Endothelial cell of umbilical vein (primary cell): ENCODE measurements at regions not wholly inside any gene's neighbourhood (a gene's known extent, or its start where the extent isn't known, plus 50 kb on each side); places are given as distances from the start of the nearest gene placed in this dataset.

Experiments used
- BruUV-seq: library from RNA; stranded (reverse); fragments of 400-500 nt; replicated peaks from 2 replicates; lab custom pipeline; 2021; lab: Mats Ljungman, UMichigan
- CTCF ChIA-PET: fragments of 300-600, 350-600 bp; sonication (Branson Sonifier 250); formaldehyde crosslinking; loops from one replicate; lab custom pipeline; 2021; ENCODE audit warnings: antibody characterized with exemption, inconsistent platforms; lab: Charles Lee
- POLR2A ChIA-PET: fragments of 300-600, 350-600 bp; sonication (Branson Sonifier 250); formaldehyde crosslinking; loops from one replicate; lab custom pipeline; 2021; ENCODE audit warnings: antibody characterized with exemption, inconsistent platforms; lab: Charles Lee
- DNase-seq: peaks from one replicate; pipeline ENCODE4 v3.0.0-alpha.2; 2011; ENCODE audit warnings: low read depth, low spot score
- FAIRE-seq: peaks from 2 replicates; lab custom pipeline; 2011; peaks lifted over from hg19 to GRCh38; lab: Jason Lieb, UNC
- H2AFZ ChIP-seq: 2 replicates; pipeline ENCODE4 v1.6.0; 2012; ENCODE audit warnings: low read depth, low read length, control low read depth, inconsistent platforms
- H3K27ac ChIP-seq: 2 replicates; pipeline ENCODE4 v1.5.1; 2011; ENCODE audit warnings: low read depth, mild to moderate bottlenecking, control low read depth, low read length, moderate library complexity; ENCODE audit not compliant: insufficient read depth
- H3K27me3 ChIP-seq, 2 experiments: 2 replicates each; pipeline versions ENCODE4 v1.6.0 to v1.6.1; 2011; ENCODE audit warnings: low read length in 2 of 2, mixed read lengths in 1 of 2; ENCODE audit not compliant: control insufficient read depth in 2 of 2, insufficient read depth in 2 of 2
- H3K36me3 ChIP-seq, 2 experiments: 2 replicates in 1 of 2; 3 replicates in 1 of 2; pipeline ENCODE4 v1.5.1; 2011; ENCODE audit warnings: low read length in 2 of 2, mild to moderate bottlenecking in 1 of 2, moderate library complexity in 1 of 2; ENCODE audit not compliant: control insufficient read depth in 2 of 2, insufficient read depth in 2 of 2; ENCODE audit errors: extremely low read depth in 1 of 2
- H3K4me1 ChIP-seq: 3 replicates; pipeline ENCODE4 v1.5.1; 2011; ENCODE audit warnings: mild to moderate bottlenecking, low read length; ENCODE audit not compliant: control insufficient read depth, insufficient read depth; ENCODE audit errors: extremely low read depth
- H3K4me2 ChIP-seq: 2 replicates; pipeline ENCODE4 v1.6.1; 2011; ENCODE audit warnings: low read length, control low read depth, mixed read lengths; ENCODE audit not compliant: insufficient read depth
- H3K4me3 ChIP-seq, 3 experiments: fragments of 200-600 bp in 1 of 3; sonication (generic), shearing (Covaris generic) in 1 of 3; replicated peaks in 1 of 3; 2 replicates each; pipeline ENCODE4 v1.5.1; 2011 to 2016; ENCODE audit warnings: control low read depth in 3 of 3, low read length in 3 of 3, mild to moderate bottlenecking in 2 of 3, inconsistent platforms in 1 of 3, low read depth in 1 of 3, moderate library complexity in 1 of 3; ENCODE audit not compliant: insufficient read depth in 1 of 3
- H3K79me2 ChIP-seq: 2 replicates; pipeline ENCODE4 v1.6.0; 2012; ENCODE audit warnings: low read length, inconsistent platforms; ENCODE audit not compliant: control insufficient read depth, insufficient read depth
- H3K9ac ChIP-seq: replicated peaks from 2 replicates; pipeline ENCODE3; 2011; ENCODE audit warnings: low read length, control low read depth; ENCODE audit not compliant: insufficient read depth; ENCODE audit errors: extremely low read depth
- H3K9me1 ChIP-seq: replicated peaks from 3 replicates; pipeline ENCODE4 v1.6.0; 2011; ENCODE audit warnings: mild to moderate bottlenecking, low read length; ENCODE audit not compliant: control insufficient read depth, insufficient read depth; ENCODE audit errors: extremely low read depth
- H3K9me3 ChIP-seq: replicated peaks from 2 replicates; pipeline ENCODE4 v1.5.1; 2012; ENCODE audit warnings: low read length, inconsistent platforms; ENCODE audit not compliant: control insufficient read depth, insufficient read depth
- H4K20me1 ChIP-seq: replicated peaks from 2 replicates; pipeline ENCODE3; 2011; ENCODE audit warnings: mild to moderate bottlenecking, low read length; ENCODE audit not compliant: control insufficient read depth, insufficient read depth; ENCODE audit errors: extremely low read depth
- EZH2 ChIP-seq: IDR thresholded peaks from 2 replicates; pipeline ENCODE4 v1.6.1; 2012; ENCODE audit warnings: borderline replicate concordance, low read depth, mild to moderate bottlenecking, moderate library complexity, low read length, inconsistent platforms; ENCODE audit not compliant: severe bottlenecking
- FOS ChIP-seq: IDR thresholded peaks from 2 replicates; pipeline ENCODE4 v1.6.1; 2011; ENCODE audit warnings: mild to moderate bottlenecking, low read length, moderate library complexity, borderline replicate concordance; ENCODE audit not compliant: insufficient read depth
- GATA2 ChIP-seq: IDR thresholded peaks from 2 replicates; pipeline ENCODE4 v1.7.0; 2011; ENCODE audit warnings: low read depth, mild to moderate bottlenecking, moderate library complexity, mixed read lengths, low read length; ENCODE audit not compliant: insufficient read length, insufficient read depth
- JUN ChIP-seq: IDR thresholded peaks from 2 replicates; pipeline ENCODE4 v1.6.1; 2011; ENCODE audit warnings: borderline replicate concordance, low read depth; ENCODE audit not compliant: insufficient read length, insufficient read depth
- MYC ChIP-seq: IDR thresholded peaks from one replicate; pipeline ENCODE4 v1.6.1; 2011; ENCODE audit warnings: mild to moderate bottlenecking, low read depth, low read length
- POLR2A ChIP-seq: IDR thresholded peaks from 2 replicates; pipeline ENCODE4 v1.6.1; 2012; ENCODE audit warnings: low read depth, mild to moderate bottlenecking, control low read depth, low read length
- POLR2AphosphoS5 ChIP-seq: IDR thresholded peaks from 2 replicates; pipeline ENCODE4 v1.6.1; 2012; ENCODE audit warnings: low read depth, mild to moderate bottlenecking, control low read depth, low read length, moderate library complexity; ENCODE audit not compliant: insufficient read depth
- dilution Hi-C: fragments of 300-500 bp; cut with MboI; formaldehyde crosslinking; loops from one replicate; pipeline ENCODE4 v1.15.0; 2019; ENCODE audit warnings: low sequenced_read_pairs; ENCODE audit not compliant: extremely low pct_ligation_motif_present
- intact Hi-C: fragments of 100-400 bp; cut with micrococcal nuclease; formaldehyde crosslinking; loops from one replicate; pipeline ENCODE4 v1.10.0; 2022
- TF ChIP-seq, protein P1 (sequence below), 2 donors: IDR thresholded peaks; 1 replicate in 1 of 2; 2 replicates in 1 of 2; pipeline ENCODE4 v1.5.1; 2011; ENCODE audit warnings: low read length in 2 of 2, mild to moderate bottlenecking in 2 of 2, moderate library complexity in 2 of 2, control low read depth in 1 of 2, inconsistent platforms in 1 of 2, low read depth in 1 of 2; ENCODE audit not compliant: insufficient read depth in 1 of 2; ENCODE audit errors: extremely low read depth in 1 of 2
- TF ChIP-seq, protein P2 (sequence below): IDR thresholded peaks from 2 replicates; pipeline ENCODE4 v1.6.1; 2011; ENCODE audit not compliant: insufficient read depth, insufficient read length

- H3K79me2 ChIP-seq, result no peaks in the 10 kb centered on the region
- FAIRE-seq, result no peak
- no peak overlapping the region for H3K4me3 ChIP-seq
- H3K36me3 ChIP-seq, result no peaks in the 10 kb centered on the region
- no peak for DNase-seq
- ChIA-PET POLR2A (no interaction called here), CTCF (interaction anchor here (0.9 to 1.8 kb wide), 3 partner anchors 12 to 57 kb away, joined by 3 to 8 read pairs (median 3); no protein-coding TSS in a partner anchor)
- no TSS peak for BruUV-seq
- no peak overlapping the region for H3K9ac ChIP-seq
- TF ChIP-seq JUN (no peak), FOS (no peak), POLR2A (no peak), GATA2 (no peak), EZH2 (no peak), MYC (no peak), POLR2AphosphoS5 (no peak)
- TF ChIP-seq, protein P1, sequence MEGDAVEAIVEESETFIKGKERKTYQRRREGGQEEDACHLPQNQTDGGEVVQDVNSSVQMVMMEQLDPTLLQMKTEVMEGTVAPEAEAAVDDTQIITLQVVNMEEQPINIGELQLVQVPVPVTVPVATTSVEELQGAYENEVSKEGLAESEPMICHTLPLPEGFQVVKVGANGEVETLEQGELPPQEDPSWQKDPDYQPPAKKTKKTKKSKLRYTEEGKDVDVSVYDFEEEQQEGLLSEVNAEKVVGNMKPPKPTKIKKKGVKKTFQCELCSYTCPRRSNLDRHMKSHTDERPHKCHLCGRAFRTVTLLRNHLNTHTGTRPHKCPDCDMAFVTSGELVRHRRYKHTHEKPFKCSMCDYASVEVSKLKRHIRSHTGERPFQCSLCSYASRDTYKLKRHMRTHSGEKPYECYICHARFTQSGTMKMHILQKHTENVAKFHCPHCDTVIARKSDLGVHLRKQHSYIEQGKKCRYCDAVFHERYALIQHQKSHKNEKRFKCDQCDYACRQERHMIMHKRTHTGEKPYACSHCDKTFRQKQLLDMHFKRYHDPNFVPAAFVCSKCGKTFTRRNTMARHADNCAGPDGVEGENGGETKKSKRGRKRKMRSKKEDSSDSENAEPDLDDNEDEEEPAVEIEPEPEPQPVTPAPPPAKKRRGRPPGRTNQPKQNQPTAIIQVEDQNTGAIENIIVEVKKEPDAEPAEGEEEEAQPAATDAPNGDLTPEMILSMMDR (IDR thresholded peaks at IDR 0.05; ENCODE audit: extremely low read depth in 1 of 2, insufficient read depth in 1 of 2, low read depth in 1 of 2, low read length in 2 of 2), result no peak
- TF ChIP-seq, protein P2, sequence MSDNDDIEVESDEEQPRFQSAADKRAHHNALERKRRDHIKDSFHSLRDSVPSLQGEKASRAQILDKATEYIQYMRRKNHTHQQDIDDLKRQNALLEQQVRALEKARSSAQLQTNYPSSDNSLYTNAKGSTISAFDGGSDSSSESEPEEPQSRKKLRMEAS, result no peak
- H4K20me1 ChIP-seq, result no peaks in the 10 kb centered on the region
- intact Hi-C loops (no loop called here), dilution Hi-C loops (no loop called here)
- no peaks in the 10 kb centered on the region for H3K9me1 ChIP-seq
- no peak overlapping the region for H2AFZ ChIP-seq
- no peaks in the 10 kb centered on the region for H3K9me3 ChIP-seq
- no peak overlapping the region for H3K27ac ChIP-seq
- peaks cover 2% of the 10 kb centered on the region for H3K4me1 ChIP-seq
- no peaks in the 10 kb centered on the region for H3K27me3 ChIP-seq
- no peak overlapping the region for H3K4me2 ChIP-seq
These were observed 150.2 kb upstream of the ARHGAP20 start for GRCh38 chr11:110862407-110862806.
